Liver (tissue), 7 donors: ENCODE measurements at regions not wholly inside any gene's neighbourhood (a gene's known extent, or its start where the extent isn't known, plus 50 kb on each side); places are given as distances from the start of the nearest gene placed in this dataset.
"Not testable (repeated sequence)": the region's sequence is repeated elsewhere in the genome, so short reads cannot be mapped to it uniquely, and the experiment has no call there.

ENCODE experiments used
- DNase-seq: peaks from one replicate; pipeline ENCODE4 v3.0.0-alpha.2; 2017; ENCODE audit warnings: low spot score
- H3K27ac ChIP-seq, 2 donors: one replicate each; pipeline ENCODE4 v1.7.0; 2013; ENCODE audit warnings: inconsistent platforms in 2 of 2, low read length in 2 of 2, control low read depth in 1 of 2, low read depth in 1 of 2, mild to moderate bottlenecking in 1 of 2
- H3K27me3 ChIP-seq, 4 donors: one replicate each; pipeline versions ENCODE4 v1.6.1 to v1.7.0; 2013; ENCODE audit warnings: low read length in 3 of 4, inconsistent platforms in 1 of 4, mild to moderate bottlenecking in 1 of 4, moderate library complexity in 1 of 4; ENCODE audit not compliant: control insufficient read depth in 4 of 4, insufficient read depth in 4 of 4
- H3K36me3 ChIP-seq, 4 donors: one replicate each; pipeline versions ENCODE4 v1.6.1 to v1.7.0; 2013; ENCODE audit warnings: low read length in 3 of 4, mild to moderate bottlenecking in 3 of 4, low read depth in 1 of 4, moderate library complexity in 1 of 4; ENCODE audit not compliant: control insufficient read depth in 4 of 4, insufficient read depth in 3 of 4
- H3K4me1 ChIP-seq, 4 donors: one replicate each; pipeline versions ENCODE4 v1.6.1 to v1.7.0; 2013; ENCODE audit warnings: low read length in 3 of 4, mild to moderate bottlenecking in 3 of 4, moderate library complexity in 1 of 4; ENCODE audit not compliant: control insufficient read depth in 4 of 4, insufficient read depth in 4 of 4
- H3K4me3 ChIP-seq, 3 donors: one replicate each; pipeline versions ENCODE4 v1.6.1 to v1.7.0; 2013; ENCODE audit warnings: low read length in 3 of 3, control low read depth in 1 of 3, low read depth in 1 of 3, mild to moderate bottlenecking in 1 of 3
- H3K9ac ChIP-seq, 2 donors: one replicate each; pipeline ENCODE4 v1.7.0; 2013; ENCODE audit warnings: low read length in 2 of 2, mild to moderate bottlenecking in 2 of 2, moderate library complexity in 2 of 2, control low read depth in 1 of 2, low read depth in 1 of 2
- H3K9me3 ChIP-seq, 4 donors: one replicate each; pipeline versions ENCODE4 v1.6.1 to v1.7.0; 2013; ENCODE audit warnings: low read length in 3 of 4; ENCODE audit not compliant: control insufficient read depth in 4 of 4
- ATF3 ChIP-seq: IDR thresholded peaks from 2 replicates; pipeline ENCODE4 v1.6.1; 2016; ENCODE audit warnings: antibody characterized with exemption
- EGR1 ChIP-seq, 2 donors: IDR thresholded peaks; 2 replicates each; pipeline ENCODE4 v1.6.1; 2016 to 2018; ENCODE audit warnings: antibody characterized with exemption in 2 of 2, low read depth in 2 of 2
- FOXA1 ChIP-seq: IDR thresholded peaks from 2 replicates; pipeline ENCODE4 v1.6.1; 2016; ENCODE audit warnings: antibody characterized with exemption
- FOXA2 ChIP-seq: IDR thresholded peaks from 2 replicates; pipeline ENCODE4 v1.6.1; 2016; ENCODE audit warnings: antibody characterized with exemption
- GABPA ChIP-seq, 2 donors: IDR thresholded peaks in 1 of 2; conservative IDR thresholded peaks in 1 of 2; 2 replicates each; pipeline ENCODE4 v1.6.1; 2016; ENCODE audit warnings: antibody characterized with exemption in 2 of 2, mild to moderate bottlenecking in 1 of 2, moderate library complexity in 1 of 2
- HNF4A ChIP-seq, 2 donors: conservative IDR thresholded peaks; 2 replicates each; pipeline ENCODE4 v1.6.1; 2016; ENCODE audit warnings: antibody characterized with exemption in 2 of 2, mild to moderate bottlenecking in 2 of 2
- HNF4G ChIP-seq: IDR thresholded peaks from 2 replicates; pipeline ENCODE4 v1.6.1; 2016; ENCODE audit warnings: antibody characterized with exemption
- JUND ChIP-seq, 2 donors: IDR thresholded peaks; 2 replicates each; pipeline ENCODE4 v1.6.1; 2016; ENCODE audit warnings: antibody characterized with exemption in 2 of 2
- MAX ChIP-seq: IDR thresholded peaks from 2 replicates; pipeline ENCODE4 v1.6.1; 2016; ENCODE audit warnings: antibody characterized with exemption
- NR2F2 ChIP-seq: IDR thresholded peaks from 2 replicates; pipeline ENCODE4 v1.6.1; 2016; ENCODE audit warnings: antibody characterized with exemption
- RAD21 ChIP-seq, 2 donors: IDR thresholded peaks; 2 replicates each; pipeline ENCODE4 v1.6.1; 2016; ENCODE audit warnings: antibody characterized with exemption in 2 of 2, mild to moderate bottlenecking in 2 of 2
- REST ChIP-seq: IDR thresholded peaks from 2 replicates; pipeline ENCODE4 v1.6.1; 2016; ENCODE audit warnings: antibody characterized with exemption, mild to moderate bottlenecking
- RXRA ChIP-seq, 2 donors: IDR thresholded peaks; 2 replicates each; pipeline ENCODE4 v1.6.1; 2017 to 2018; ENCODE audit warnings: antibody characterized with exemption in 2 of 2, mild to moderate bottlenecking in 1 of 2
- SP1 ChIP-seq: IDR thresholded peaks from 2 replicates; pipeline ENCODE4 v1.6.1; 2018; ENCODE audit warnings: antibody characterized with exemption, mild to moderate bottlenecking
- TAF1 ChIP-seq: conservative IDR thresholded peaks from 2 replicates; pipeline ENCODE4 v1.6.1; 2016; ENCODE audit warnings: antibody characterized with exemption, mild to moderate bottlenecking
- YY1 ChIP-seq: IDR thresholded peaks from 2 replicates; pipeline ENCODE4 v1.6.1; 2016; ENCODE audit warnings: antibody characterized with exemption, mild to moderate bottlenecking
- WGBS: extraction: QIAGEN DNeasy Blood & Tissue Kit; methylation state at CpG from one replicate; pipeline ENCODE4 v1.1.7; 2013; 5-methylcytosine and 5-hydroxymethylcytosine counted together
- donor health status: healthy.
- donor health status: healthy.
- donor health status: healthy.
- donor health status: healthy.

GRCh38 chr3:134104031-134104430, 74.3 kb upstream of the SLCO2A1 start:
- Histone ChIP-seq H3K27ac (no peak overlapping the region), H3K36me3 (no peaks in the 10 kb centered on the region), H3K27me3 (no peaks in the 10 kb centered on the region), H3K9ac (no peak overlapping the region), H3K4me3 (no peak overlapping the region), H3K9me3 (peaks cover 0 to 4% (median 2%) of the 10 kb centered on the region in 4 donors), H3K4me1 (no peaks in the 10 kb centered on the region)
- no peak for TF ChIP-seq TAF1
- no peak for TF ChIP-seq FOXA2
- no peak for TF ChIP-seq RAD21 (IDR thresholded peaks at IDR 0.05)
- no peak for TF ChIP-seq ATF3
- no peak for TF ChIP-seq HNF4A (conservative IDR thresholded peaks at IDR 0.05)
- WGBS, result 55% methylated on average over 2 of the region's 2 CpGs
- no peak for DNase-seq

GRCh38 chr3:134103470-134103869, 73.7 kb upstream of the SLCO2A1 start:
- H3K9ac ChIP-seq, result no peak overlapping the region
- WGBS, result 98% methylated on average over 1 of the region's 1 CpG
- H3K4me3 ChIP-seq, result no peak overlapping the region
- DNase-seq, result no peak
- no peaks in the 10 kb centered on the region for H3K36me3 ChIP-seq
- H3K4me1 ChIP-seq, result no peaks in the 10 kb centered on the region
- no peak for TF ChIP-seq RAD21 (IDR thresholded peaks at IDR 0.05)
- no peak for TF ChIP-seq FOXA1
- no peak for TF ChIP-seq GABPA (IDR thresholded peaks at IDR 0.05 in 1 of 2, conservative IDR thresholded peaks at IDR 0.05 in 1 of 2)
- TF ChIP-seq TAF1, result no peak
- no peak for TF ChIP-seq JUND (IDR thresholded peaks at IDR 0.05)
- TF ChIP-seq HNF4A (conservative IDR thresholded peaks at IDR 0.05), result no peak
- no peak for TF ChIP-seq SP1
- no peak for TF ChIP-seq FOXA2
- no peak for TF ChIP-seq ATF3
- TF ChIP-seq HNF4G, result no peak
- TF ChIP-seq NR2F2, result no peak
- TF ChIP-seq RXRA (IDR thresholded peaks at IDR 0.05), result no peak
- TF ChIP-seq MAX, result no peak
- TF ChIP-seq EGR1 (IDR thresholded peaks at IDR 0.05; ENCODE audit: low read depth in 2 of 2), result no peak
- TF ChIP-seq REST, result no peak
- TF ChIP-seq YY1, result no peak
- H3K9me3 ChIP-seq, result peaks cover 0 to 4% (median 2%) of the 10 kb centered on the region in 4 donors
- H3K27me3 ChIP-seq, result no peaks in the 10 kb centered on the region
- H3K27ac ChIP-seq, result no peak overlapping the region

GRCh38 chr3:134102976-134103375, 73.3 kb upstream of the SLCO2A1 start:
- TF ChIP-seq ATF3 (no peak), FOXA2 (no peak)
- Histone ChIP-seq H3K36me3 (no peaks in the 10 kb centered on the region), H3K9me3 (peaks cover 0 to 4% (median 2%) of the 10 kb centered on the region in 4 donors), H3K27me3 (no peaks in the 10 kb centered on the region), H3K27ac (no peak overlapping the region), H3K9ac (no peak overlapping the region), H3K4me1 (no peaks in the 10 kb centered on the region), H3K4me3 (no peak overlapping the region)
- DNase-seq, result no peak

GRCh38 chr3:134096214-134096613, 66.5 kb upstream of the SLCO2A1 start:
- not testable (repeated sequence) for H3K9ac ChIP-seq, H3K27me3 ChIP-seq, H3K4me1 ChIP-seq, H3K27ac ChIP-seq, H3K36me3 ChIP-seq, H3K4me3 ChIP-seq, H3K9me3 ChIP-seq, DNase-seq
- WGBS, result 76% methylated on average over 3 of the region's 3 CpGs
